H1 (cell line): ENCODE measurements at regions not wholly inside any gene's neighbourhood (a gene's known extent, or its start where the extent isn't known, plus 50 kb on each side); places are given as distances from the start of the nearest gene placed in this dataset.

ENCODE experiments used
- CEBPB ChIP-seq: IDR thresholded peaks from 2 replicates; pipeline ENCODE4 v1.6.1; 2012; ENCODE audit warnings: low read depth, low read length
- CTCF ChIP-seq, 3 experiments: IDR thresholded peaks; 1 replicate in 2 of 3; 2 replicates in 1 of 3; pipeline versions ENCODE4 v1.5.1 to v1.6.1; 2011; ENCODE audit warnings: low read length in 3 of 3, mild to moderate bottlenecking in 3 of 3, inconsistent platforms in 2 of 3, low read depth in 1 of 3, moderate library complexity in 1 of 3; ENCODE audit not compliant: insufficient read depth in 1 of 3; ENCODE audit errors: control extremely low read depth in 1 of 3
- NRF1 ChIP-seq: IDR thresholded peaks from 2 replicates; pipeline ENCODE4 v1.6.1; 2011; ENCODE audit warnings: mild to moderate bottlenecking, low read depth, low read length, improper control_type of control experiment
- POLR2AphosphoS5 ChIP-seq: IDR thresholded peaks from 2 replicates; pipeline ENCODE4 v1.6.1; 2011; ENCODE audit warnings: low read depth, low read length
- YY1 ChIP-seq: IDR thresholded peaks from 2 replicates; pipeline ENCODE4 v1.6.1; 2011; ENCODE audit warnings: low read depth, mild to moderate bottlenecking, low read length
- TF ChIP-seq, protein P1 (sequence below): IDR thresholded peaks from 2 replicates; pipeline ENCODE4 v1.6.1; 2011; ENCODE audit warnings: low read depth, mild to moderate bottlenecking, low read length; ENCODE audit not compliant: insufficient read depth
- TF ChIP-seq, protein P2 (sequence below): IDR thresholded peaks from 2 replicates; pipeline ENCODE4 v1.6.1; 2011; ENCODE audit warnings: low read length, improper control_type of control experiment

- TF ChIP-seq NRF1 (no peak), YY1 (no peak), CEBPB (no peak), CTCF (IDR thresholded peaks at IDR 0.05; ENCODE audit: control extremely low read depth in 1 of 3, insufficient read depth in 1 of 3, low read depth in 1 of 3, low read length in 3 of 3) (no peak), POLR2AphosphoS5 (no peak)
- TF ChIP-seq, protein P1, sequence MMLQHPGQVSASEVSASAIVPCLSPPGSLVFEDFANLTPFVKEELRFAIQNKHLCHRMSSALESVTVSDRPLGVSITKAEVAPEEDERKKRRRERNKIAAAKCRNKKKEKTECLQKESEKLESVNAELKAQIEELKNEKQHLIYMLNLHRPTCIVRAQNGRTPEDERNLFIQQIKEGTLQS: no peak
- TF ChIP-seq, protein P2, sequence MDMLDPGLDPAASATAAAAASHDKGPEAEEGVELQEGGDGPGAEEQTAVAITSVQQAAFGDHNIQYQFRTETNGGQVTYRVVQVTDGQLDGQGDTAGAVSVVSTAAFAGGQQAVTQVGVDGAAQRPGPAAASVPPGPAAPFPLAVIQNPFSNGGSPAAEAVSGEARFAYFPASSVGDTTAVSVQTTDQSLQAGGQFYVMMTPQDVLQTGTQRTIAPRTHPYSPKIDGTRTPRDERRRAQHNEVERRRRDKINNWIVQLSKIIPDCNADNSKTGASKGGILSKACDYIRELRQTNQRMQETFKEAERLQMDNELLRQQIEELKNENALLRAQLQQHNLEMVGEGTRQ: no peak
These were observed 50.2 kb upstream of the SMCO2 start for GRCh38 chr12:27396216-27396815.
